Activated T-cell treated with anti-CD3 and anti-CD28 coated beads, Interleukin-2, amount 50 U/mL, for 1 hour (primary cell): ENCODE measurements at regions not wholly inside any gene's neighbourhood (a gene's known extent, or its start where the extent isn't known, plus 50 kb on each side); places are given as distances from the start of the nearest gene placed in this dataset.
"Not testable (repeated sequence)": the region's sequence is repeated elsewhere in the genome, so short reads cannot be mapped to it uniquely, and the experiment has no call there.

ENCODE experiments used
- DNase-seq: peaks from one replicate; pipeline ENCODE4 v3.0.0-alpha.2; 2020

DNA sequence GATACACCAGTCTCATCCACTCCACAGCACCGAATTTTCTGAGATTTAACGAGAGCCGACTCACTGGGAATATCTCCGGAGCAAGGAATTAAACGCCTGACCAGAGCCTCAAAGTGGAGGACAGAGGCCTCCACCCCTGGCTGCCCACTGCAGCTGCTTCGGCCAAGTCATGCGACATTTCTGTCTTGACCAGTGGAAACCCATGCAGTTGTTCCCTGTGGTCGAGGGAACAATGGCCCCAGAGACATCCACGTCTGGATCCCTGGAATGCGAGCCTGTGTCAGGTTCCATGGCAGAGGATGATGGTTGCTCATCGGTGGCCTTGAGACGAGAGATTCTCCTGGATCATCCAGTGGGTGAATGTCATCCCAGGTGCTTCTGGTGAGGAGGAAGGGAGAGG is 65.7 kb upstream of the INSIG1 start:
- no peak for DNase-seq

DNA sequence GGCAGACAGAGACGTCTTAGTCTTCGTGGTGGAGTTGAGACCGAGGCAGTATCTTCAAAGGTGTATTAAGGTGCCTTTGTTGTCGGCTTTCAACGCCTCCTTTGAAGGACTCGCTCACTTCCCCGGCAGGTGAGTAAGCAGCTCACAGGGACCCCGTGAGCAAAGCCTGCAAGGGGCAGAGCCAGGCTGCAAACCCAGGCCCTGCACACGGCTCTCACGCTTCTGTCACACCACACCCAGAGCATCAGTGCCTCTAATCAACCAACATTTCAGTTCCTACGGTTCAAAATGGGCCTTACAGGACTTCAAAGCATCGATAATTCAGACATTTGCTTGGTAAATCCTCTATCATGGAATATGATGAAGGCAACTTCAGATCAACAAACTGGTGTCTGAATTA is 64.8 kb upstream of the INSIG1 start:
- DNase-seq: no peak

DNA sequence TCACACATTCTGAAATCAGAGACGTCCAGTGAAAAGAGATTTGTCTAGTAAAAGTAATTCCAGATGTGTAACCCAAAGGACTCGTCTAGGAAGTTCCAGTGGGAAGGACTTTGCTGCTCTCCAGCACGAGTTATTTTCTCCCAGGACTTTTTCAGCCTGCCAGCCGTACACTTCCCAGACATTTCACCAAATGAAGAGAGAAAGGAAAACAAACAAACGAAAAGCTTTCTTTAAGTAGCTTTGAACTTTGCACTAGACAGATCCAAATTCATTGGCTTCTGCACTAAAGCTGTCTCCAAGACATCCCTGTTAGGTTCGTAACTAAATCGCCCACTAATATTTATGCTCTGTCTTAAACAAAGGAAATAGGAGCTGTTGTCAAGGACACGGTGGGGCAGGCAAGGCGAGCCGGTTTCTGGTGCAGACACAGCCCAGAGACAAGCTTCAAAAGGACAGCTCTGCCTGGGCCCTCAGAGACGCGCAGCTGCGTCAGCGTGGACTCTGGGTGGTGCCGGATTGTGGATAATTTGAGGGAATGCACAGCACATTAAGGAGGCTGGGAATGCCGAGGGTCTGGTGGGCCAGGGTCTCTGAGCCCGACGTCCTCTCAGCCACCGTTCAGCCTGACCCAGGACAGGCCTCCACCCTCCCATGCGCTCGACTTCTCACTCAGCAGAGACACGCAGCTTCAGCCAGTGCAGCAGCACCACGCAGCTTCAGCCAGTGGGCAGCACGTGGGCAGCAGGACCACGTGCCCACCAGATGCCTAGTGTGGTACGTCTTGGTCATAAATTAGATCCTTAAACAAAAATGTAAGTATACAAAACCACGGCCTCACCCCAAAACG is 64.1 kb upstream of the INSIG1 start:
- DNase-seq: no peak

GRCh38 chr7:155234158-155234492 is 63.6 kb upstream of the INSIG1 start:
- DNase-seq: no peak

DNA sequence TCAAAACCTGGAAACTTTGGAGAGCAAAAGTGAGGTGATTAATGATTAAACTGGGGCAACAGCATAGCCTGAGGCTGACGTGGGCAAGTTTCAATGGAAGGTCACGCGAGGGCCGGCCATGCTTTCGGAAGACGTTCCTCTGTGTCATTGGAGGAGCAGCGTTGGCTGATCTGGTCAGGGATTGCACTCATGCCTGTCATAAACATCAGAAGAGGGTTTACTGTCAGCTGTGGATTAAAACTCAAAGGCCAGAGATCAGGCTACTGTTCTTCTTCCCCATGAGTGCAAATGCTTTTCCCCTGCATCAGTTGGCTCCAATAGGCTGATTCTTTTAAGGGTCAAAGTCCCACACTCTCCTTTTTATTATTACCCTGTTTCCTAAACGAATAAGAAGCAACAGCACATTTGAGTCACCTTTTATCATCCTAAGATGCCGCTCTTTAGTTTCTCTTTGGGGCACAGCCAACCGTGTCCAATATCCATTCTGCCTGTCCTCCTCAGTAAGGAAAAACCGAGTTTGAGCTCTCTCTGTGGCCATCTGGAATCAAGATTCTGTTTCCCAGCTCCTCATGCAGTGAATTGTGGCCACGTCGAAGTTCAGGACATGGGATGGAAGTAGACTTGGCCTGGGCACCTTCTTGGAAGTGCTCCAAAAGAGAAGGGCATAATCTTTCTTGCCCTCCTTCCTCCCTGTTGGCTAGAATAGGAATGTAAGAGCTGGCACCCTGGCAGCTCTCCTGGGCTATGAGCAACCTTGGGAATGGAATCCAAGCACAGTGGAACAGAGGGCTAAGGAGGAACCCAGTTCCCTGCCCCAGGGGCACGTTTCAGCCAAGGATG is 62.5 kb upstream of the INSIG1 start:
- no peak for DNase-seq

- no peak for DNase-seq
These were observed 61.3 kb upstream of the INSIG1 start for GRCh38 chr7:155236386-155236785.

GRCh38 chr7:155237297-155237696 is 60.4 kb upstream of the INSIG1 start:
- no peak for DNase-seq

- DNase-seq: no peak
These were observed 59.9 kb upstream of the INSIG1 start for GRCh38 chr7:155237730-155238129.

- not testable (repeated sequence) for DNase-seq
These were observed 58.1 kb upstream of the INSIG1 start for GRCh38 chr7:155239431-155240087.

DNA sequence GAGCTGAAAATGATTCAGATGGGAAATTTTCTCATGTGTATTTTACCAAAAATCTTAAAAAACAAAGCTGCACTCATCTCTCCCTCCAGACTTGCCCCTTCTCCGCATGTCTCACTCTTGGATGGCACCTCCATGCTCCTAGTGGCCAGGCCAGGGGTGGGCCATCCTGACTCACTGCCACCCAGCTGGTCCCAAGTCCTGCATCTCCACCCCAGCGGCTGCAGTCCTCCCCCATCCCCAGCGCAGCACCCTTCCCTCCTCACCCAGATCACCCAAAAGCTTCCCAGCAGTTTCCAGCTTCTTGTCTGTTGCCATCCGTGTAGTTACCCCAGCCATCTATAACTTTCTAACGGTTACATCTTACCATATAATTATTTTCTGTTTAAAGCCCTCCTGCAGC is 53.0 kb upstream of the INSIG1 start:
- DNase-seq: no peak

DNA sequence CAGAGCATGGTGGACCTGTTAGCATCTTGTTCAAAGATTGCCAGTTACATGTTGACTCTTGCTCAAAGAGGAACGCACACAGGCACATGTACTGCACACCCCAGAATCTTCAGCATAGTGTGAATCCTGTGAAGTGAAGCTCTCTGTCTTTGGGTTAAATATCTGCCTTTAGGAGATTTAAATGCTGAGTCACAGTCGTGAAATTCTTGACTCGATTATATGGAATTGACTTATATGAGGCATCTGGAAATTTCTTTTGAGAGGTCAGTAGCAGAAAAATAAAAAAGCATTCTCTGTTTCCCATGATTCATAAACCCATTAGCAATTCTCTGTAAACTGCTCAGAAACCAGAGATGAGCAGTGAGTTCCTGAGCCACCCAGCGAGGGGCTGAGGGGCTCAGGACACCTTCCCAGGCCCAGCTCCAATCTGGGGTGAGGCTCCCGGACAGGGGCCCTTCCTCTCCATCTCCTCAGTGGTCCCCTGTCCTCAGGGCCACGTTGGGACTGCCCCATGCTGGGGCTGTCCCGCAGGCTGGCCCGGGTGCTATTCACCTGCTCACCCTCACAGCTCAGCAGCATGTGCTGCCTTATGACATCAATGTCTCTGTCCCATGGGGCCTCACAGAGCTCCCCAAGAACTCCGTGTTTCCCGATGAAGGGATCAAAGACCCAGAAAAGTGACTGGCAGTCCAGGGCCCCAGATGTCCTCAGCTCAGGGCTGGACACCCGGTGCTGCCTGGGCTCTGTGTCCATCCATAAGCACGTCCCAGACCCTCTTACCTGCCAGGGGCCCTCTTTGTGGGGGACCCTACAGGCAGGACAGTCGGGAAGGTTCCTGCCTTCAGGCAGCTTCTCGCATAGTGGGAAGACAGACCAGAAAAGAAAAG is 50.0 kb upstream of the INSIG1 start:
- DNase-seq: no peak
